Natural killer cell (primary cell): ENCODE measurements at regions not wholly inside any gene's neighbourhood (a gene's known extent, or its start where the extent isn't known, plus 50 kb on each side); places are given as distances from the start of the nearest gene placed in this dataset.

Experiments used
- ATAC-seq, 3 donors: fragments of 150-1000 bp in 2 of 3; fragments of 200-7000 bp in 1 of 3; cut with Tn5 transposase; 1 replicate in 1 of 3; 2 replicates in 2 of 3; pipeline ENCODE4 v1.10.0; 2021; ENCODE audit warnings: mild to moderate bottlenecking in 2 of 3, moderate library complexity in 2 of 3
- DNase-seq, 2 donors: peaks; one replicate each; pipeline versions ENCODE4 v3.0.0 to v3.0.0-alpha.2; 2013 to 2021; ENCODE audit warnings: mixed read lengths in 1 of 2
- H3K27ac ChIP-seq: one replicate; pipeline ENCODE4 v1.5.1; 2013; ENCODE audit warnings: mild to moderate bottlenecking, low read length
- H3K27me3 ChIP-seq: one replicate; pipeline ENCODE4 v1.6.1; 2013; ENCODE audit warnings: low read length; ENCODE audit not compliant: control insufficient read depth, insufficient read depth
- H3K36me3 ChIP-seq: one replicate; pipeline ENCODE4 v1.6.1; 2013; ENCODE audit warnings: low read length; ENCODE audit not compliant: control insufficient read depth, insufficient read depth
- H3K4me1 ChIP-seq: one replicate; pipeline ENCODE4 v1.6.1; 2013; ENCODE audit warnings: low read length; ENCODE audit not compliant: control insufficient read depth, insufficient read depth
- H3K4me3 ChIP-seq: one replicate; pipeline ENCODE4 v1.5.1; 2013; ENCODE audit warnings: low read length
- H3K9me3 ChIP-seq: one replicate; pipeline ENCODE4 v1.6.1; 2013; ENCODE audit warnings: low read length; ENCODE audit not compliant: control insufficient read depth, insufficient read depth
- H3K27ac Mint-ChIP-seq, 2 donors: one replicate each; pipeline ENCODE4 v1.8.0; 2022; ENCODE audit warnings: mild to moderate bottlenecking in 2 of 2, mixed read lengths in 2 of 2, moderate library complexity in 1 of 2
- H3K27me3 Mint-ChIP-seq, 2 donors: one replicate each; pipeline ENCODE4 v1.8.0; 2022; ENCODE audit warnings: low read depth in 2 of 2, mixed read lengths in 2 of 2
- H3K36me3 Mint-ChIP-seq: one replicate; pipeline ENCODE4 v1.8.0; 2022; ENCODE audit warnings: mixed read lengths
- H3K4me1 Mint-ChIP-seq, 2 donors: one replicate each; pipeline ENCODE4 v1.8.0; 2022; ENCODE audit warnings: mixed read lengths in 2 of 2
- H3K4me3 Mint-ChIP-seq: one replicate; pipeline ENCODE4 v1.8.0; 2022; ENCODE audit warnings: mild to moderate bottlenecking, moderate library complexity, mixed read lengths
- H3K9me3 Mint-ChIP-seq, 2 donors: one replicate each; pipeline ENCODE4 v1.8.0; 2022; ENCODE audit warnings: mixed read lengths in 2 of 2
- WGBS: methylation state at CpG from one replicate; pipeline ENCODE4 v1.1.7; 2013; ENCODE audit warnings: missing lambda C conversion rate; ENCODE audit not compliant: insufficient coverage; 5-methylcytosine and 5-hydroxymethylcytosine counted together
- intact Hi-C: fragments of 100-400 bp; cut with micrococcal nuclease; formaldehyde crosslinking; loops from one replicate; pipeline ENCODE4 v1.14.2; 2022
- TF ChIP-seq, protein P1 (sequence below): fragments of 200-600 bp; IDR thresholded peaks from one replicate; pipeline ENCODE4 v1.8.0; 2022; ENCODE audit warnings: antibody characterized with exemption

DNA sequence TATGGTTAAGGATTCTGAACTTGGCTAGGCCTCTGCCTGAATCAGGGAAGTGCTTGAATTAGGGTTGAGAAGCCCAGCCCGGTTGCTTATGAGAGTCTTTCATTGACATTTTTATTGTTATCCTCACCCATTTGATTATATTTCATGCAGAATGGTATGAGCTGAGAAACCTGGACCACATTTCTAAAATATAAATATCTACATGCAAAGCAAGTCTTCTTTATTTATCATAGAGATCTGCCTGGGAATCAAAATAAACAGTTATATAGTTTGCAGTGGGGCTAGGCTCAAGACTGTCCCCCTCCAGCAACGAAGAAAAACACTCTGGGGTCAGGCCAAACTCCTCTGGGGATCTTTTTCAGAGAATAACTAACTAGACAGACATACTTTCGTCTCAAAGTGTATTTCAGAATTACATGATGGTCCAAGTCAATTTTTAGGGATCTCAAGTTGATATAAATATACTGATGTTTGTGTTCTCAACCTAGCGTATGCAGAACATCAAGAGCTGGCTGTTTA is 675.4 kb upstream of the NR2F2 start:
- no peaks in the 10 kb centered on the region for H3K36me3 Mint-ChIP-seq
- WGBS = 58% methylated on average over 3 of the region's 4 CpGs
- Histone ChIP-seq H3K4me3 (no peak overlapping the region), H3K27me3 (no peaks in the 10 kb centered on the region), H3K4me1 (no peaks in the 10 kb centered on the region), H3K27ac (no peak overlapping the region), H3K9me3 (no peaks in the 10 kb centered on the region), H3K36me3 (no peaks in the 10 kb centered on the region)
- DNase-seq = no peak
- no peak overlapping the region for H3K27ac Mint-ChIP-seq
- intact Hi-C loops = no loop called here
- TF ChIP-seq, protein P1, sequence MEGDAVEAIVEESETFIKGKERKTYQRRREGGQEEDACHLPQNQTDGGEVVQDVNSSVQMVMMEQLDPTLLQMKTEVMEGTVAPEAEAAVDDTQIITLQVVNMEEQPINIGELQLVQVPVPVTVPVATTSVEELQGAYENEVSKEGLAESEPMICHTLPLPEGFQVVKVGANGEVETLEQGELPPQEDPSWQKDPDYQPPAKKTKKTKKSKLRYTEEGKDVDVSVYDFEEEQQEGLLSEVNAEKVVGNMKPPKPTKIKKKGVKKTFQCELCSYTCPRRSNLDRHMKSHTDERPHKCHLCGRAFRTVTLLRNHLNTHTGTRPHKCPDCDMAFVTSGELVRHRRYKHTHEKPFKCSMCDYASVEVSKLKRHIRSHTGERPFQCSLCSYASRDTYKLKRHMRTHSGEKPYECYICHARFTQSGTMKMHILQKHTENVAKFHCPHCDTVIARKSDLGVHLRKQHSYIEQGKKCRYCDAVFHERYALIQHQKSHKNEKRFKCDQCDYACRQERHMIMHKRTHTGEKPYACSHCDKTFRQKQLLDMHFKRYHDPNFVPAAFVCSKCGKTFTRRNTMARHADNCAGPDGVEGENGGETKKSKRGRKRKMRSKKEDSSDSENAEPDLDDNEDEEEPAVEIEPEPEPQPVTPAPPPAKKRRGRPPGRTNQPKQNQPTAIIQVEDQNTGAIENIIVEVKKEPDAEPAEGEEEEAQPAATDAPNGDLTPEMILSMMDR = no peak
- H3K4me3 Mint-ChIP-seq = no peak overlapping the region
- H3K9me3 Mint-ChIP-seq = no peaks in the 10 kb centered on the region
- H3K27me3 Mint-ChIP-seq = peaks cover 16 to 42% of the 10 kb centered on the region in 2 donors
- no peaks in the 10 kb centered on the region for H3K4me1 Mint-ChIP-seq
- ATAC-seq = no peak

DNA sequence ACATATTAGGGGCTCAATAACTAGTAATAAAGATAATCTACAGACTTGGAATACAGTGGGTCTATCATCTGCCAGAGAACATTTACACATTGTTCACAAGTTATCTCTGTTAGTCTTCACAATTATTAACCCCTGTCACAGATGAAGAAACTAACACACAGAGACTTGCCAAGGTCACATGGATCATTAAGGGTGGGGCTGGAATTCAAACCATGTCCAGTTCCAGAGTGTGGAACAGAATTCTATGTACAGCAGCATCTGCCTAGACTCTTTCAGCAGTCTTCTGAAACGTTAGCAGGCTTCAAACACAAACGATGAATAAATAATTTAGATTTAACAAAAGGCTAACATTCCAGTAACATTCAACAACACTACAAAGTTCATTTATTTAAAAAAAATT is 673.9 kb upstream of the NR2F2 start:
- ATAC-seq = no peak
- no peak overlapping the region for H3K27ac Mint-ChIP-seq
- 83% methylated on average over 2 of the region's 2 CpGs for WGBS
- Histone ChIP-seq H3K27me3 (no peaks in the 10 kb centered on the region), H3K27ac (no peak overlapping the region), H3K4me1 (no peaks in the 10 kb centered on the region), H3K36me3 (no peaks in the 10 kb centered on the region), H3K4me3 (no peak overlapping the region), H3K9me3 (no peaks in the 10 kb centered on the region)
- intact Hi-C loops = no loop called here
- no peak overlapping the region for H3K4me3 Mint-ChIP-seq
- no peaks in the 10 kb centered on the region for H3K36me3 Mint-ChIP-seq
- peaks cover 23 to 55% of the 10 kb centered on the region in 2 donors for H3K27me3 Mint-ChIP-seq
- DNase-seq = no peak
- TF ChIP-seq, protein P1 = no peak
- no peaks in the 10 kb centered on the region for H3K9me3 Mint-ChIP-seq
- no peaks in the 10 kb centered on the region for H3K4me1 Mint-ChIP-seq

DNA sequence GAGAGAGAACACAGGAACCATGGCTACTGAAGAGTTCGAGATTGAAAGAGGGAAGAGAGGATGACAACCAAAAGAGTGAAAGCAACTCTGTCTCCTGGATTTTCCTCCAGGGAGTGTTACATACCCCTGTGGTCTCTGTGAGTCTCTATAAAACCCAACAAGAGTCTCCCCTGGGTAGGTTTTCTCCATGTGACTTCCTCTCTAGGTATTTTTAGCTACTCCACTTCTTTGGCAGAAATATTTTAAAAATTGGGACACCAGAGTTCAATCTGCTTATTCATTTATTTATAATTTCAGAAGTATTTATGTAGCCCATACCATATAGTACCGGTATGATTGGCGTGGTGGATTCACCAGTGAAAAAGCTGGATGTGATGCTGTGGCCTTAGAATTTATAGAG is 671.7 kb upstream of the NR2F2 start:
- Histone ChIP-seq H3K4me1 (no peaks in the 10 kb centered on the region), H3K27ac (no peak overlapping the region), H3K4me3 (no peak overlapping the region), H3K36me3 (no peaks in the 10 kb centered on the region), H3K9me3 (no peaks in the 10 kb centered on the region), H3K27me3 (no peaks in the 10 kb centered on the region)
- DNase-seq (no peak), ATAC-seq (no peak)
- Mint-ChIP-seq H3K36me3 (no peaks in the 10 kb centered on the region), H3K9me3 (no peaks in the 10 kb centered on the region), H3K4me3 (no peak overlapping the region), H3K4me1 (no peaks in the 10 kb centered on the region), H3K27ac (no peak overlapping the region), H3K27me3 (peaks cover 19 to 42% of the 10 kb centered on the region in 2 donors)
- TF ChIP-seq, protein P1 = no peak
- intact Hi-C loops = no loop called here
- 83% methylated on average over 3 of the region's 3 CpGs for WGBS

DNA sequence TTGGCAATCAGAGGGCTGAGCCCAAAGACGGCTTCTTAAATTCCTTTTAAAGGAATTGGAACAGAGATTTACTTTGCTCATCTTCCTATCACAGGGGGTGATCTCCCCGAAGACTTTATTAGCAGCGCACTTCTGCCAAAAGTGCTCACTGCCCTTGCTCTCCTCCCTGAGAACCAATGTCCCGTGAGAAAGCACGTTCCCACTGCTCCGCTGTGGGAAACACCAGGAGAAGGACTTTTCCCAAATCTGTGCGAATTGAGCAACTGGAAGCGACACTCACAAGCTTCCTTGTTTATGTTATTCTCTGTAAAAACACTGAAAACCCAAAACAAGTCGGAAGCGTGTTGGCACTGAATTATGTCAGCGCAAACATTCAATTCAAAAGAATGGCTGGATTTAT is 670.8 kb upstream of the NR2F2 start:
- Histone ChIP-seq H3K27me3 (no peaks in the 10 kb centered on the region), H3K4me3 (no peak overlapping the region), H3K27ac (no peak overlapping the region), H3K36me3 (no peaks in the 10 kb centered on the region), H3K9me3 (no peaks in the 10 kb centered on the region), H3K4me1 (no peaks in the 10 kb centered on the region)
- Mint-ChIP-seq H3K4me1 (no peaks in the 10 kb centered on the region), H3K9me3 (no peaks in the 10 kb centered on the region), H3K4me3 (no peak overlapping the region), H3K27me3 (peaks cover 19 to 50% of the 10 kb centered on the region in 2 donors), H3K36me3 (no peaks in the 10 kb centered on the region), H3K27ac (no peak overlapping the region)
- DNase-seq (no peak), ATAC-seq (no peak)
- TF ChIP-seq, protein P1 = no peak
- WGBS = 66% methylated on average over 11 of the region's 11 CpGs
- intact Hi-C loops = no loop called here
